ENCODE measurements at regions not wholly inside any gene's neighbourhood (a gene's known extent, or its start where the extent isn't known, plus 50 kb on each side); places are given as distances from the start of the nearest gene placed in this dataset.

GRCh38 chr16:86095131-86095752 lies 196.3 kb downstream of the IRF8 start:
- no peak for DNase-seq

GRCh38 chr16:86095906-86096485 lies 197.0 kb downstream of the IRF8 start:
- DNase-seq = no peak

GRCh38 chr16:86096850-86097249 lies 197.9 kb downstream of the IRF8 start:
- no peak for DNase-seq

- DNase-seq = no peak
Observed at GRCh38 chr16:86099326-86099725, 200.4 kb downstream of the IRF8 start.

GRCh38 chr16:86100205-86101136 lies 201.5 kb downstream of the IRF8 start:
- no peak for DNase-seq

GRCh38 chr16:86101137-86101896 lies 202.4 kb downstream of the IRF8 start:
- DNase-seq = no peak

- DNase-seq = no peak
Observed at GRCh38 chr16:86101897-86102157, 202.9 kb downstream of the IRF8 start.

GRCh38 chr16:86103320-86103719 lies 204.4 kb downstream of the IRF8 start:
- no peak for DNase-seq

- DNase-seq = no peak
Observed at GRCh38 chr16:86104537-86105048, 205.6 kb downstream of the IRF8 start.

- DNase-seq = no peak
Observed at GRCh38 chr16:86107215-86107825, 208.4 kb downstream of the IRF8 start.

GRCh38 chr16:86108062-86108461 lies 209.1 kb downstream of the IRF8 start:
- no peak for DNase-seq

- DNase-seq = no peak
Observed at GRCh38 chr16:86110134-86110533, 211.2 kb downstream of the IRF8 start.

- no peak for DNase-seq
Observed at GRCh38 chr16:86110726-86111125, 211.8 kb downstream of the IRF8 start.

- DNase-seq = no peak
Observed at GRCh38 chr16:86112178-86112577, 213.2 kb downstream of the IRF8 start.

GRCh38 chr16:86117235-86117634 lies 218.3 kb downstream of the IRF8 start:
- no peak for DNase-seq

- DNase-seq = no peak
Observed at GRCh38 chr16:86117756-86118155, 218.8 kb downstream of the IRF8 start.

- no peak for DNase-seq
Observed at GRCh38 chr16:86118467-86119307, 219.7 kb downstream of the IRF8 start.

- no peak for DNase-seq
Observed at GRCh38 chr16:86120201-86121192, 221.5 kb downstream of the IRF8 start.

GRCh38 chr16:86121374-86122010 lies 222.5 kb downstream of the IRF8 start:
- no peak for DNase-seq
